ENCODE measurements at regions not wholly inside any gene's neighbourhood (a gene's known extent, or its start where the extent isn't known, plus 50 kb on each side); places are given as distances from the start of the nearest gene placed in this dataset.

DNA sequence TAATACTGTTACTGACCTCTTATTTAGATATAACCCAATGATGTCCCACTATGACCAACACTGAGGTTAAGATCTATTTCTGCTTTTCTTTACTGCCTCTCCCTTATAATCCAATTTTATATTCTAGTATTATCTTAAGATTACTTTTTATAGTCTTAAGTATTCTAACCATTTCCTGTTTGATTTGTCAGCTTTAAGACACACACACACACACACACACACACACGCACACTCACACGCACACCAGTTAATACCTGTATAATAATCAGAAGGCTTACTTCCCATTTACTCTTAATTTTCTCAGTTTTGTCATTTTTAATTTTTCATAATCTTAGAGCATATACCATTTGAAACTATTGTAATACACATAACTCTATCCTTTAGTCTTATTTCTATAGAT, 226.0 kb upstream of the C11orf87 start:
- no peak overlapping the region for H2AFZ ChIP-seq (ENCODE audit: low read length)
- no peak overlapping the region for H3K4me2 ChIP-seq (ENCODE audit: low read depth, low read length, poor library complexity, severe bottlenecking)
- TF ChIP-seq, protein P1, sequence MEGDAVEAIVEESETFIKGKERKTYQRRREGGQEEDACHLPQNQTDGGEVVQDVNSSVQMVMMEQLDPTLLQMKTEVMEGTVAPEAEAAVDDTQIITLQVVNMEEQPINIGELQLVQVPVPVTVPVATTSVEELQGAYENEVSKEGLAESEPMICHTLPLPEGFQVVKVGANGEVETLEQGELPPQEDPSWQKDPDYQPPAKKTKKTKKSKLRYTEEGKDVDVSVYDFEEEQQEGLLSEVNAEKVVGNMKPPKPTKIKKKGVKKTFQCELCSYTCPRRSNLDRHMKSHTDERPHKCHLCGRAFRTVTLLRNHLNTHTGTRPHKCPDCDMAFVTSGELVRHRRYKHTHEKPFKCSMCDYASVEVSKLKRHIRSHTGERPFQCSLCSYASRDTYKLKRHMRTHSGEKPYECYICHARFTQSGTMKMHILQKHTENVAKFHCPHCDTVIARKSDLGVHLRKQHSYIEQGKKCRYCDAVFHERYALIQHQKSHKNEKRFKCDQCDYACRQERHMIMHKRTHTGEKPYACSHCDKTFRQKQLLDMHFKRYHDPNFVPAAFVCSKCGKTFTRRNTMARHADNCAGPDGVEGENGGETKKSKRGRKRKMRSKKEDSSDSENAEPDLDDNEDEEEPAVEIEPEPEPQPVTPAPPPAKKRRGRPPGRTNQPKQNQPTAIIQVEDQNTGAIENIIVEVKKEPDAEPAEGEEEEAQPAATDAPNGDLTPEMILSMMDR (conservative IDR thresholded peaks at IDR 0.05; ENCODE audit: low read length): no peak
- TF ChIP-seq EZH2phosphoT487 (IDR thresholded peaks at IDR 0.05; ENCODE audit: borderline replicate concordance): no peak
- H3K9me2 ChIP-seq (replicated peaks; ENCODE audit: low read depth, low read length): no peaks in the 10 kb centered on the region
- no peaks in the 10 kb centered on the region for H3F3A ChIP-seq (ENCODE audit: low read depth)
- H4K20me1 ChIP-seq (ENCODE audit: insufficient read depth, low read length, poor library complexity, severe bottlenecking): no peaks in the 10 kb centered on the region
- H3K4me1 ChIP-seq (ENCODE audit: insufficient read depth, low read length, poor library complexity, severe bottlenecking): peaks cover 24% of the 10 kb centered on the region
- no peak overlapping the region for H3K4me3 ChIP-seq (ENCODE audit: low read length, poor library complexity, severe bottlenecking)
- no peaks in the 10 kb centered on the region for H3K27me3 ChIP-seq (ENCODE audit: insufficient read depth, low read length, poor library complexity, severe bottlenecking)
- no peaks in the 10 kb centered on the region for H3K79me2 ChIP-seq (ENCODE audit: insufficient read depth, low read length)
- no peaks in the 10 kb centered on the region for H3K36me3 ChIP-seq (ENCODE audit: insufficient read depth, low read length)
- no peaks in the 10 kb centered on the region for H3K9me3 ChIP-seq (ENCODE audit: insufficient read depth, low read depth, low read length)
- no peak overlapping the region for H3K9ac ChIP-seq (ENCODE audit: low read depth, low read length, poor library complexity, severe bottlenecking)

- Histone ChIP-seq H3K4me3 (ENCODE audit: low read length, poor library complexity, severe bottlenecking) (no peak overlapping the region), H3F3A (ENCODE audit: low read depth) (no peaks in the 10 kb centered on the region), H3K9me2 (replicated peaks; ENCODE audit: low read depth, low read length) (no peaks in the 10 kb centered on the region), H3K36me3 (ENCODE audit: insufficient read depth, low read length) (no peaks in the 10 kb centered on the region), H3K79me2 (ENCODE audit: insufficient read depth, low read length) (no peaks in the 10 kb centered on the region), H3K27me3 (ENCODE audit: insufficient read depth, low read length, poor library complexity, severe bottlenecking) (no peaks in the 10 kb centered on the region), H3K4me2 (ENCODE audit: low read depth, low read length, poor library complexity, severe bottlenecking) (peak overlapping the region; percentile 28), H4K20me1 (ENCODE audit: insufficient read depth, low read length, poor library complexity, severe bottlenecking) (no peaks in the 10 kb centered on the region), H3K9me3 (ENCODE audit: insufficient read depth, low read depth, low read length) (no peaks in the 10 kb centered on the region), H3K9ac (ENCODE audit: low read depth, low read length, poor library complexity, severe bottlenecking) (no peak overlapping the region), H2AFZ (ENCODE audit: low read length) (no peak overlapping the region), H3K4me1 (ENCODE audit: insufficient read depth, low read length, poor library complexity, severe bottlenecking) (peaks cover 24% of the 10 kb centered on the region)
- TF ChIP-seq, protein P1 (conservative IDR thresholded peaks at IDR 0.05; ENCODE audit: low read length): no peak
- TF ChIP-seq EZH2phosphoT487 (IDR thresholded peaks at IDR 0.05; ENCODE audit: borderline replicate concordance): no peak
These were observed 224.3 kb upstream of the C11orf87 start for GRCh38 chr11:109197656-109198055.

- no peaks in the 10 kb centered on the region for H3F3A ChIP-seq (ENCODE audit: low read depth)
- TF ChIP-seq, protein P1 (conservative IDR thresholded peaks at IDR 0.05; ENCODE audit: low read length): no peak
- TF ChIP-seq EZH2phosphoT487 (IDR thresholded peaks at IDR 0.05; ENCODE audit: borderline replicate concordance): no peak
- H3K9me3 ChIP-seq (ENCODE audit: insufficient read depth, low read depth, low read length): no peaks in the 10 kb centered on the region
- H2AFZ ChIP-seq (ENCODE audit: low read length): no peak overlapping the region
- H3K4me2 ChIP-seq (ENCODE audit: low read depth, low read length, poor library complexity, severe bottlenecking): no peak overlapping the region
- peaks cover under 1% of the 10 kb centered on the region for H3K4me1 ChIP-seq (ENCODE audit: insufficient read depth, low read length, poor library complexity, severe bottlenecking)
- H3K9me2 ChIP-seq (replicated peaks; ENCODE audit: low read depth, low read length): no peaks in the 10 kb centered on the region
- no peaks in the 10 kb centered on the region for H3K79me2 ChIP-seq (ENCODE audit: insufficient read depth, low read length)
- no peaks in the 10 kb centered on the region for H3K36me3 ChIP-seq (ENCODE audit: insufficient read depth, low read length)
- no peak overlapping the region for H3K4me3 ChIP-seq (ENCODE audit: low read length, poor library complexity, severe bottlenecking)
- no peaks in the 10 kb centered on the region for H4K20me1 ChIP-seq (ENCODE audit: insufficient read depth, low read length, poor library complexity, severe bottlenecking)
- H3K9ac ChIP-seq (ENCODE audit: low read depth, low read length, poor library complexity, severe bottlenecking): no peak overlapping the region
- H3K27me3 ChIP-seq (ENCODE audit: insufficient read depth, low read length, poor library complexity, severe bottlenecking): no peaks in the 10 kb centered on the region
These were observed 218.8 kb upstream of the C11orf87 start for GRCh38 chr11:109203176-109203575.
